GM18951 (cell line): ENCODE measurements at regions not wholly inside any gene's neighbourhood (a gene's known extent, or its start where the extent isn't known, plus 50 kb on each side); places are given as distances from the start of the nearest gene placed in this dataset.

Experiments used
- POLR2A ChIP-seq: IDR thresholded peaks from 4 replicates; pipeline ENCODE4 v1.6.1; 2011; ENCODE audit warnings: mild to moderate bottlenecking; ENCODE audit not compliant: insufficient read length, insufficient read depth; ENCODE audit errors: extremely low read depth
- in situ Hi-C: fragments of 300-500 bp; cut with MboI; formaldehyde crosslinking; loops from one replicate; pipeline ENCODE4 v1.12.0; 2022; ENCODE audit warnings: low sequenced_read_pairs, mixed read lengths, inconsistent platforms; ENCODE audit not compliant: unreplicated experiment

GRCh38 chr15:81987628-81988027 is 58.2 kb downstream of the MEX3B start:
- in situ Hi-C loops, result no loop called here
- no peak for TF ChIP-seq POLR2A

GRCh38 chr15:81983497-81983896 is 62.3 kb downstream of the MEX3B start:
- no peak for TF ChIP-seq POLR2A
- in situ Hi-C loops, result no loop called here

GRCh38 chr15:81982808-81983207 is 63.0 kb downstream of the MEX3B start:
- TF ChIP-seq POLR2A, result no peak
- in situ Hi-C loops, result no loop called here

GRCh38 chr15:81981908-81982307 is 63.9 kb downstream of the MEX3B start:
- no peak for TF ChIP-seq POLR2A
- in situ Hi-C loops, result no loop called here

GRCh38 chr15:81977464-81977863 is 68.4 kb downstream of the MEX3B start:
- in situ Hi-C loops, result no loop called here
- no peak for TF ChIP-seq POLR2A

- no peak for TF ChIP-seq POLR2A
- in situ Hi-C loops, result no loop called here
These were observed 77.1 kb downstream of the MEX3B start for GRCh38 chr15:81968691-81969090.

GRCh38 chr15:81966631-81967030 is 79.2 kb downstream of the MEX3B start:
- no peak for TF ChIP-seq POLR2A
- in situ Hi-C loops, result no loop called here

- in situ Hi-C loops, result no loop called here
- TF ChIP-seq POLR2A, result no peak
These were observed 83.3 kb downstream of the MEX3B start for GRCh38 chr15:81962482-81962881.

GRCh38 chr15:81959196-81959595 is 86.6 kb downstream of the MEX3B start:
- in situ Hi-C loops, result no loop called here
- no peak for TF ChIP-seq POLR2A

- no peak for TF ChIP-seq POLR2A
- in situ Hi-C loops, result no loop called here
These were observed 88.1 kb downstream of the MEX3B start for GRCh38 chr15:81957698-81958097.

GRCh38 chr15:81955382-81956062 is 90.3 kb downstream of the MEX3B start:
- TF ChIP-seq POLR2A, result no peak
- in situ Hi-C loops, result no loop called here

GRCh38 chr15:81954158-81954783 is 91.5 kb downstream of the MEX3B start:
- in situ Hi-C loops, result no loop called here

GRCh38 chr15:81950841-81951414 is 94.9 kb downstream of the MEX3B start:
- in situ Hi-C loops, result no loop called here
- TF ChIP-seq POLR2A, result no peak

More at GRCh38 chr15:81954158-81954783, 91.5 kb downstream of the MEX3B start:
- no peak for TF ChIP-seq POLR2A

- in situ Hi-C loops, result loop anchor here (25.0 kb wide), 1 partner anchor 461 kb away; no protein-coding TSS in a partner anchor
- TF ChIP-seq POLR2A, result no peak
These were observed 97.1 kb downstream of the MEX3B start for GRCh38 chr15:81948751-81949150.

GRCh38 chr15:81948222-81948621 is 97.6 kb downstream of the MEX3B start:
- in situ Hi-C loops, result loop anchor here (25.0 kb wide), 1 partner anchor 461 kb away; no protein-coding TSS in a partner anchor
- TF ChIP-seq POLR2A, result no peak
